Activated CD8-positive, alpha-beta memory T cell treated with anti-CD3 and anti-CD28 coated beads, Interleukin-2, amount 10 ng/mL, durations not matched to agents 7 days and 5 days (primary cell): ENCODE measurements at regions not wholly inside any gene's neighbourhood (a gene's known extent, or its start where the extent isn't known, plus 50 kb on each side); places are given as distances from the start of the nearest gene placed in this dataset.

Experiments used
- ATAC-seq: fragments of 150-1000 bp; cut with Tn5 transposase; one replicate; pipeline ENCODE4 v1.10.0; 2021; ENCODE audit warnings: moderate library complexity
- CTCF ChIA-PET: fragments of 350-600 bp; sonication (Branson Sonifier 250); formaldehyde crosslinking; loops from one replicate; lab custom pipeline; 2021; ENCODE audit warnings: antibody characterized with exemption; lab: Charles Lee
- DNase-seq: peaks from one replicate; pipeline ENCODE4 v3.0.0-alpha.2; 2020
- H3K27ac Mint-ChIP-seq: one replicate; pipeline ENCODE4 v1.8.0; 2021; ENCODE audit warnings: mild to moderate bottlenecking, mixed read lengths
- H3K27me3 Mint-ChIP-seq: one replicate; pipeline ENCODE4 v1.8.0; 2021; ENCODE audit warnings: mixed read lengths
- H3K36me3 Mint-ChIP-seq: one replicate; pipeline ENCODE4 v1.8.0; 2021; ENCODE audit warnings: mild to moderate bottlenecking, mixed read lengths
- H3K4me1 Mint-ChIP-seq: one replicate; pipeline ENCODE4 v1.8.0; 2021; ENCODE audit warnings: mixed read lengths
- H3K4me3 Mint-ChIP-seq: one replicate; pipeline ENCODE4 v1.8.0; 2021; ENCODE audit warnings: mild to moderate bottlenecking, moderate library complexity, mixed read lengths
- H3K9me3 Mint-ChIP-seq: one replicate; pipeline ENCODE4 v1.8.0; 2022; ENCODE audit warnings: low read depth, mixed read lengths

- ATAC-seq (no peak), DNase-seq (peak; percentile 54)
- Mint-ChIP-seq H3K36me3 (no peaks in the 10 kb centered on the region), H3K4me3 (no peak overlapping the region), H3K27ac (peak overlapping the region; percentile 100), H3K4me1 (peaks cover 82% of the 10 kb centered on the region), H3K9me3 (no peaks in the 10 kb centered on the region), H3K27me3 (no peaks in the 10 kb centered on the region)
- CTCF ChIA-PET = interaction anchor here (1.2 to 10.1 kb wide), 4 partner anchors 17 to 66 kb away, joined by 3 to 117 read pairs (median 3); no protein-coding TSS in a partner anchor
Observed at GRCh38 chr2:8541223-8541622, 140.6 kb upstream of the ID2 start.

GRCh38 chr2:8541636-8542035 lies 140.2 kb upstream of the ID2 start:
- no peaks in the 10 kb centered on the region for H3K36me3 Mint-ChIP-seq
- no peak for DNase-seq
- CTCF ChIA-PET = interaction anchor here (1.2 to 10.1 kb wide), 4 partner anchors 17 to 66 kb away, joined by 3 to 117 read pairs (median 3); no protein-coding TSS in a partner anchor
- H3K27ac Mint-ChIP-seq = peak overlapping the region; percentile 100
- H3K27me3 Mint-ChIP-seq = no peaks in the 10 kb centered on the region
- H3K4me3 Mint-ChIP-seq = no peak overlapping the region
- no peaks in the 10 kb centered on the region for H3K9me3 Mint-ChIP-seq
- H3K4me1 Mint-ChIP-seq = peaks cover 83% of the 10 kb centered on the region
- no peak for ATAC-seq

GRCh38 chr2:8542381-8543059 lies 139.3 kb upstream of the ID2 start:
- no peaks in the 10 kb centered on the region for H3K27me3 Mint-ChIP-seq
- H3K27ac Mint-ChIP-seq = peak overlapping the region; percentile 100
- no peaks in the 10 kb centered on the region for H3K9me3 Mint-ChIP-seq
- peaks cover 87% of the 10 kb centered on the region for H3K4me1 Mint-ChIP-seq
- DNase-seq (no peak), ATAC-seq (no peak)
- H3K4me3 Mint-ChIP-seq = peak overlapping the region; percentile 61
- H3K36me3 Mint-ChIP-seq = no peaks in the 10 kb centered on the region
- CTCF ChIA-PET = interaction anchor here (1.1 to 10.1 kb wide), 7 partner anchors 18 to 240 kb away, joined by 3 to 117 read pairs (median 18); partner anchors contain the start of gene ID2

GRCh38 chr2:8543060-8543382 lies 138.8 kb upstream of the ID2 start:
- Mint-ChIP-seq H3K4me1 (peaks cover 88% of the 10 kb centered on the region), H3K36me3 (no peaks in the 10 kb centered on the region), H3K4me3 (peak overlapping the region; percentile 61), H3K27me3 (no peaks in the 10 kb centered on the region), H3K27ac (peak overlapping the region; percentile 100), H3K9me3 (no peaks in the 10 kb centered on the region)
- DNase-seq = no peak
- ATAC-seq = peak; percentile 0
- CTCF ChIA-PET = interaction anchor here (1.1 to 10.1 kb wide), 9 partner anchors 19 to 241 kb away, joined by 3 to 117 read pairs (median 18); partner anchors contain the start of gene ID2

GRCh38 chr2:8543383-8544170 lies 138.3 kb upstream of the ID2 start:
- peaks cover 83% of the 10 kb centered on the region for H3K4me1 Mint-ChIP-seq
- H3K27me3 Mint-ChIP-seq = no peaks in the 10 kb centered on the region
- H3K36me3 Mint-ChIP-seq = no peaks in the 10 kb centered on the region
- ATAC-seq (peak; percentile 64), DNase-seq (peak; percentile 93)
- no peaks in the 10 kb centered on the region for H3K9me3 Mint-ChIP-seq
- H3K27ac Mint-ChIP-seq = peak overlapping the region; percentile 100
- peak overlapping the region; percentile 61 for H3K4me3 Mint-ChIP-seq
- CTCF ChIA-PET = interaction anchor here (0.9 to 10.1 kb wide), 21 partner anchors 19 to 819 kb away, joined by 3 to 117 read pairs (median 6); partner anchors contain the start of gene ID2

- no peaks in the 10 kb centered on the region for H3K36me3 Mint-ChIP-seq
- H3K4me1 Mint-ChIP-seq = peaks cover 83% of the 10 kb centered on the region
- H3K9me3 Mint-ChIP-seq = no peaks in the 10 kb centered on the region
- CTCF ChIA-PET = interaction anchor here (0.7 to 10.1 kb wide), 31 partner anchors 12 to 1117 kb away, joined by 3 to 117 read pairs (median 4); partner anchors contain the start of gene ID2
- no peak for DNase-seq
- H3K27ac Mint-ChIP-seq = peak overlapping the region; percentile 100
- no peaks in the 10 kb centered on the region for H3K27me3 Mint-ChIP-seq
- ATAC-seq = peak; percentile 4
- H3K4me3 Mint-ChIP-seq = no peak overlapping the region
Observed at GRCh38 chr2:8544171-8544785, 137.6 kb upstream of the ID2 start.

GRCh38 chr2:8544786-8545694 lies 136.8 kb upstream of the ID2 start:
- Mint-ChIP-seq H3K4me3 (no peak overlapping the region), H3K27me3 (no peaks in the 10 kb centered on the region), H3K27ac (peak overlapping the region; percentile 100), H3K4me1 (peaks cover 76% of the 10 kb centered on the region), H3K9me3 (no peaks in the 10 kb centered on the region), H3K36me3 (no peaks in the 10 kb centered on the region)
- ATAC-seq (peak; percentile 83), DNase-seq (peak; percentile 97)
- CTCF ChIA-PET = interaction anchor here (0.6 to 10.1 kb wide), 30 partner anchors 10 to 1117 kb away, joined by 3 to 117 read pairs (median 4); partner anchors contain the start of gene ID2

- H3K4me3 Mint-ChIP-seq = no peak overlapping the region
- no peak for ATAC-seq
- peaks cover 67% of the 10 kb centered on the region for H3K4me1 Mint-ChIP-seq
- H3K9me3 Mint-ChIP-seq = no peaks in the 10 kb centered on the region
- no peaks in the 10 kb centered on the region for H3K36me3 Mint-ChIP-seq
- CTCF ChIA-PET = interaction anchor here (0.8 to 3.3 kb wide), 12 partner anchors 8 to 139 kb away, joined by 3 to 29 read pairs (median 4); partner anchors contain the start of gene ID2
- no peak for DNase-seq
- H3K27me3 Mint-ChIP-seq = no peaks in the 10 kb centered on the region
- H3K27ac Mint-ChIP-seq = peak overlapping the region; percentile 100
Observed at GRCh38 chr2:8545695-8546611, 135.9 kb upstream of the ID2 start.

- peaks cover 65% of the 10 kb centered on the region for H3K4me1 Mint-ChIP-seq
- no peak for ATAC-seq
- peak overlapping the region; percentile 4 for H3K27ac Mint-ChIP-seq
- H3K36me3 Mint-ChIP-seq = no peaks in the 10 kb centered on the region
- H3K4me3 Mint-ChIP-seq = no peak overlapping the region
- CTCF ChIA-PET = interaction anchor here (0.9 to 1.5 kb wide), 4 partner anchors 9 to 140 kb away, joined by 3 to 6 read pairs (median 3); no protein-coding TSS in a partner anchor
- H3K9me3 Mint-ChIP-seq = no peaks in the 10 kb centered on the region
- no peaks in the 10 kb centered on the region for H3K27me3 Mint-ChIP-seq
- DNase-seq = no peak
Observed at GRCh38 chr2:8546612-8547283, 135.1 kb upstream of the ID2 start.

- H3K9me3 Mint-ChIP-seq = no peaks in the 10 kb centered on the region
- DNase-seq (no peak), ATAC-seq (no peak)
- CTCF ChIA-PET = interaction anchor here (1.1 to 1.5 kb wide), 2 partner anchors 9 to 57 kb away, joined by 3 read pairs; no protein-coding TSS in a partner anchor
- H3K27ac Mint-ChIP-seq = peak overlapping the region; percentile 4
- no peaks in the 10 kb centered on the region for H3K27me3 Mint-ChIP-seq
- H3K36me3 Mint-ChIP-seq = no peaks in the 10 kb centered on the region
- H3K4me3 Mint-ChIP-seq = no peak overlapping the region
- H3K4me1 Mint-ChIP-seq = peaks cover 65% of the 10 kb centered on the region
Observed at GRCh38 chr2:8547284-8548064, 134.4 kb upstream of the ID2 start.
